NCI-H187 (cell line): ENCODE measurements at regions not wholly inside any gene's neighbourhood (a gene's known extent, or its start where the extent isn't known, plus 50 kb on each side); places are given as distances from the start of the nearest gene placed in this dataset.

ENCODE experiments used
- DNase-seq, 2 experiments: peaks; one replicate each; lab custom pipeline; 2025; lab: John Stamatoyannopoulos, UW

GRCh38 chr5:5683174-5683573 lies 260.7 kb downstream of the ICE1 start:
- no peak for DNase-seq

- DNase-seq: no peak
Measured at GRCh38 chr5:5678909-5679308, 256.4 kb downstream of the ICE1 start.

- DNase-seq: no peak
Measured at GRCh38 chr5:5677738-5678137, 255.3 kb downstream of the ICE1 start.

DNA sequence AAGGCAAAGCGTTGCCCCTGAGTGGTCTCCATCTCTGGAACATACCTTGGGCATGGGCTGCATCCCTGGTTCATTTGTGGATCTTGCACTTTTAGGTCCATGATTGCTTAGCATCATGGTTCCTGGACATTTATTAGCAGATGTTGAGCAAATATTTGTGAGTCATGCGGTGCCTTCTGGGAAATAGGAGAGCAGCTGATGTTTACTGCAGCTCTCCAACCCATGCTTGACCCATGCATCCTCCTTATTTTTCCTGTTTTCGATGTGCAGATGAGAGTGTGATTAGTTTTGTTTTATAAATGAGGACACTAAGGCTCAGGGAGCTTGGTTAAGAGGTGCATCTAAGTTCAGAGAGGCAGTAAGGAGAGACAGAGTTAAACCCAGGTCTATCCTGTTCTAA lies 253.7 kb downstream of the ICE1 start:
- DNase-seq: no peak

GRCh38 chr5:5675511-5675910 lies 253.0 kb downstream of the ICE1 start:
- no peak for DNase-seq

GRCh38 chr5:5671823-5672222 lies 249.3 kb downstream of the ICE1 start:
- no peak for DNase-seq

- no peak for DNase-seq
Measured at GRCh38 chr5:5667136-5667554, 244.7 kb downstream of the ICE1 start.

GRCh38 chr5:5666369-5666768 lies 243.9 kb downstream of the ICE1 start:
- no peak for DNase-seq

DNA sequence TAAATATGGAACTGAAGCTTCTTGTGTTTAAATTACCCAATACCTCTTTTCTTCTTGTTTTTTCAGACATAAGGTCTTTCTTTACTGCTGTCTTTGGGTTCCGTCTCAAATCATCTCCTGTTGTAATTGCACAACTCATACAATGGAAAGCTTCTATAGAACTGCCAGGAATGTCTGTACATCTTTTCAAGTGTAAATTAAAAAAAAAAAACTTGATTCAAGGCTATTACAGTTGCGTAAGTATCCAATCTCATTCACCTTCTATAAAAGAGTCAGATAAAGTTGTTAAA lies 243.5 kb downstream of the ICE1 start:
- DNase-seq: no peak

DNA sequence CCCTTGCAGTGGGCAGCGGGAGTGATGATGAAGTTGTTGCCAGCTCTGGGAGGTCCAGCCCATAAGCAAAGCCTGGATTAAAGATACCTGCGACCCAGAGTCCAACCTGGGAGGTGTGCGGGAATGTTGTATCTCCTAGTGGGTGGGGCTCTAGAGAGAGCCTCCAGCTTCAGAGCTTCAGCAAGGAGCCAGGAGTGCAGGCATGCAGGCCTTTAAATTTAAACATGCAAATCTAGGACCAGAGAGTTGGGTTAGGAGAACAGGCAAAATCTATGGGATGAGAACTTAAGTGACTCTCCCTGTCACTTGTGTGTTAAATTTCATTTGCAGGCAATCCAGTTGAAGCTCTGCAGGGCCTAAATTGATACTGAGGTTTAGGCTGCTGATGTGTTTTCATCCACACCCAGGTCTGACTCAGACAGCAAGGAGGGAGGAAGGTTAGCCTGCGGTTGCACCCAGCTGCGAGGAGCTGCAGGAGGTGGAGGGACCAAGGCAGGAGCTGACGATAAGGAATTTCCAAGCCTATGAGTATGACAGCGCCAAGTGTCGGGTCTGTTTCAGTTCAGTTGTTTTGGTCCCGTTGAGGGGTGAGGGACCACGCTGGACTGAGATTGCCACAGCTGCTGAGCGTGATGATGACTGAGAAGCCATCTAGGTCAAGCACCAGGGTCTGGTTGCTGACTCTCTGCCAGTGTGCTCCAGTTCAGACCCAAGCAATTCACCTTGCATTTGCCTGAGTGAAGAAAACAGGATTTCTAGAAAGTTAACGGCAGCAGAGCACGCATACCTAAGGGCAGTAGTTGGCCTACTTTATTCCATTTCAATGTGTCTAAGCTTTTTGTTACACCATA lies 243.0 kb downstream of the ICE1 start:
- DNase-seq: no peak

DNA sequence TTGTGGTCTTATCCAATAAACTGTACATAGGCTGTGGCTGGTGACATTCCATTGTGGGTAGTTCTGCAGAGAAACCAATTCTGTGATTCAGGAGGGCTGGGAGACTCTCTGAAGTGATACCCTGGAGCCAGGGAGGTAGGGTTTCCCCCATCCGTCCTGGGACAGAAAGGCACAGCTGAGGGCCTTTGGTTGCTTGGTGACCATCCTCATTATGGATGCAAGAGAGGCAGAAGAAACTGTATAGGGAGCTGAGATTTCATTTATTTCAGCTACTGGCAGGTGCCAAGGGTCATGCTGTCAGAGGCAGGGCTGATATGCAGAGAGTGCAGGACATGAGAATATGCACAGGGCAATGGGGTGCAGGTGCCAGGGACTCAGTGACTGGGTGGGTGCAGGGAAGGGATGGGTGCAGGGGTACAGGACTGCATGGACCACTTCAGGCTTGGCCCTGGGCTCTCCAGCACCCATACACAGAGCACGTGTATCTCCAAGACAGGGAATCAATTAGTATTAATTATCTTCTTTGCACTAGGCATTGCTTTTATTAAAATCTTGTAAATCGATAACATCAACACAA lies 236.5 kb downstream of the ICE1 start:
- no peak for DNase-seq

DNA sequence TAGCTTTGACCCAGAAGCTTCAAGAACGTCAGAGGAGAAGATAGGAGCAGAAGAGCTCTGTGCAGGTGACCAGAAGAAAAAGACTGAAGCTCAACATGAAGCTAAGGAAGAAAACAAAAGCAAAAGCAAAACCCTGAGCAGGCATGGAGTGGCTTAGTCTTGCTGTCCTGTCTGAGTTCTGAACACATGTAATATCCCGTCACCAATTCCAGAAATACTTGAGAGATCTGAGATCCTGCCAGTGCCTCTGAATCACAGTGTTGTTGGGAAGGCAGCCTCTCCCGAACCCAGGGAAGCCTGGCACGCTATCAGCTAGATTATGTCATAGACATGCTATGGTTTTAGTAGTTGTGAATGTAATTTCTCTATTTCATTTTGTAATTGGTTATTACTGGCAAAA lies 235.7 kb downstream of the ICE1 start:
- no peak for DNase-seq

GRCh38 chr5:5652181-5652580 lies 229.7 kb downstream of the ICE1 start:
- DNase-seq: no peak

GRCh38 chr5:5650949-5651348 lies 228.5 kb downstream of the ICE1 start:
- DNase-seq: no peak

DNA sequence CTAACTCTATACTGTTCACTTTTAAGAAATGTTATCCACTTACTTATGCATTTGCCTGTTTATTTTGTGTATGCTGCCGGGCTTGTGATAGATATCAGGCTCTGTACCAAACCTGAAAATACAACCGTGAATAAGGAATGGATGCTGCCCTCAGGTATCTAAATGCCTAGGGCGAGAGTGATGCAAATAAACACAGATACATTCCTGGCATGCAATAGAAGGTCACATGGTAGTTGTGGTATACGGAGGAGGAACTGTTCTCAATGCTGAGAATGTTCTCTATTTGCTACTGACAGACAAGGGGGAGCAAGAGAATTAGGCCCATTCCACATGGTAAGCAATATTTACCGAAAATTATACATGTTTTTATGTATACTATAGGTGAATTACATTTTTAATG lies 227.8 kb downstream of the ICE1 start:
- DNase-seq: no peak

GRCh38 chr5:5649641-5650040 lies 227.2 kb downstream of the ICE1 start:
- no peak for DNase-seq

GRCh38 chr5:5648694-5649093 lies 226.2 kb downstream of the ICE1 start:
- DNase-seq: no peak

GRCh38 chr5:5645891-5646290 lies 223.4 kb downstream of the ICE1 start:
- no peak for DNase-seq

DNA sequence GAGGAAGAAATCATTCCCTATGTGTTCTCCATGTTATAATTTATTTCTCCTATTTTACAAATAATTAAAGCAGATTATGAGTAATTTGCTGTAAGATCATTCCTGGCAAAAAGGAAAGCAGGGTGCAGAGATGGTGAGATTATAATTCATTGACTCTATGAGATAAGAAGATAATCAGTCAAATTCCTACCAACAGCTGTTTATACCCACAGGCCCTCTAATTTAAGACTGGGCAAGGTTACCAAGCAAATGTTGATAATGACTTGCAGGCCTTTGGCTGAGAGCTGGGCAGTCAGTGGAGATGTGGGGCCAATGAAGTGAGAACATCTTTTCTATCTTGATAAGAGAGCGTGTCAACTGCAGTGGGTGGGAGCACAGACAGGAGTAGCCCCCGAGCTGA lies 222.7 kb downstream of the ICE1 start:
- no peak for DNase-seq

DNA sequence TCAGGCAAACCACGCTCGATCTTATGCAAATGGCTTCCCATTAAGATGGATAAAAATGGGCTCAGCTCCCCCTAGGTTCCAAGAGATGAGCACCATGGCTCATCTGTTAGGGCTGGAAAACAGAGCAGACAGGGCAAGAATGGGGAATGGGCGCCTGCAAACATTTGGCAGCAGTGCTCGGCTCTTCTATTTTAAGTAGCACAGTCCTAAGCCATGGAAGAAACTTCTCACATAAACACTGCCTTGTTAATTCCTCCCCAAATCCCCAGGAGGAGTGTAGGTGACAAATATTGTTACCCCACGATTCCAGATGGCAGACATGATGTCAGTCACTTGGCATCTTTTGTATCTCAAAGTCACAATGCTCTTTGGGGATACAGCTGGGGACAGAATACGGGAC lies 221.8 kb downstream of the ICE1 start:
- DNase-seq: no peak

GRCh38 chr5:5643481-5643880 lies 221.0 kb downstream of the ICE1 start:
- no peak for DNase-seq

- no peak for DNase-seq
Measured at GRCh38 chr5:5638211-5638610, 215.7 kb downstream of the ICE1 start.

GRCh38 chr5:5637173-5637572 lies 214.7 kb downstream of the ICE1 start:
- no peak for DNase-seq

GRCh38 chr5:5634817-5635216 lies 212.3 kb downstream of the ICE1 start:
- DNase-seq: no peak
